ES-I3 (cell line): ENCODE measurements at regions not wholly inside any gene's neighbourhood (a gene's known extent, or its start where the extent isn't known, plus 50 kb on each side); places are given as distances from the start of the nearest gene placed in this dataset.

ENCODE experiments used
- H3K36me3 ChIP-seq: 2 replicates; pipeline ENCODE4 v1.6.1; 2013; ENCODE audit warnings: mild to moderate bottlenecking, low read length, control low read depth, moderate library complexity; ENCODE audit not compliant: insufficient read depth
- H3K4me1 ChIP-seq: 2 replicates; pipeline ENCODE4 v1.6.1; 2013; ENCODE audit warnings: mild to moderate bottlenecking, control low read depth, low read length; ENCODE audit not compliant: insufficient read depth
- H3K9ac ChIP-seq: 2 replicates; pipeline ENCODE4 v1.6.1; 2013; ENCODE audit warnings: low read depth, mild to moderate bottlenecking, low read length, moderate library complexity
- H3K9me3 ChIP-seq: 2 replicates; pipeline ENCODE4 v1.6.1; 2013; ENCODE audit warnings: mild to moderate bottlenecking, low read length, moderate library complexity; ENCODE audit not compliant: control insufficient read depth, insufficient read depth

GRCh38 chrX:109312757-109313156, 169.1 kb downstream of the GUCY2F start:
- Histone ChIP-seq H3K9me3 (peaks cover 1% of the 10 kb centered on the region; the same call in 1 of the 2 replicates), H3K36me3 (no peaks in the 10 kb centered on the region), H3K4me1 (no peaks in the 10 kb centered on the region), H3K9ac (no peak overlapping the region)

- no peaks in the 10 kb centered on the region for H3K36me3 ChIP-seq
Measured at GRCh38 chrX:109310031-109310430, 171.9 kb downstream of the GUCY2F start.

GRCh38 chrX:109301177-109301576, 180.7 kb downstream of the GUCY2F start:
- H3K36me3 ChIP-seq = no peaks in the 10 kb centered on the region

More at GRCh38 chrX:109310031-109310430, 171.9 kb downstream of the GUCY2F start:
- no peaks in the 10 kb centered on the region for H3K4me1 ChIP-seq
- H3K9me3 ChIP-seq = peaks cover 4% of the 10 kb centered on the region; the same call in 1 of the 2 replicates
- no peak overlapping the region for H3K9ac ChIP-seq

GRCh38 chrX:109300415-109300814, 181.5 kb downstream of the GUCY2F start:
- Histone ChIP-seq H3K9me3 (no peaks in the 10 kb centered on the region), H3K36me3 (no peaks in the 10 kb centered on the region), H3K9ac (no peak overlapping the region), H3K4me1 (peaks cover 11% of the 10 kb centered on the region)

More at GRCh38 chrX:109301177-109301576, 180.7 kb downstream of the GUCY2F start:
- no peaks in the 10 kb centered on the region for H3K9me3 ChIP-seq
- no peak overlapping the region for H3K9ac ChIP-seq
- peaks cover 11% of the 10 kb centered on the region for H3K4me1 ChIP-seq

- H3K9me3 ChIP-seq = no peaks in the 10 kb centered on the region
- H3K9ac ChIP-seq = no peak overlapping the region
- peaks cover 11% of the 10 kb centered on the region for H3K4me1 ChIP-seq
- H3K36me3 ChIP-seq = no peaks in the 10 kb centered on the region
Measured at GRCh38 chrX:109299091-109299490, 182.8 kb downstream of the GUCY2F start.

GRCh38 chrX:109294097-109294814, 187.6 kb downstream of the GUCY2F start:
- Histone ChIP-seq H3K4me1 (peaks cover 4% of the 10 kb centered on the region), H3K9me3 (peaks cover 4% of the 10 kb centered on the region; the same call in 1 of the 2 replicates), H3K36me3 (no peaks in the 10 kb centered on the region), H3K9ac (no peak overlapping the region)

- H3K9me3 ChIP-seq = no peaks in the 10 kb centered on the region
- H3K9ac ChIP-seq = no peak overlapping the region
- H3K36me3 ChIP-seq = no peaks in the 10 kb centered on the region; the same call in 1 of the 2 replicates
- H3K4me1 ChIP-seq = peaks cover 10% of the 10 kb centered on the region
Measured at GRCh38 chrX:109283870-109284269, 198.0 kb downstream of the GUCY2F start.

- H3K36me3 ChIP-seq = no peaks in the 10 kb centered on the region
- no peaks in the 10 kb centered on the region for H3K9me3 ChIP-seq
- H3K4me1 ChIP-seq = peaks cover 10% of the 10 kb centered on the region
- no peak overlapping the region for H3K9ac ChIP-seq
Measured at GRCh38 chrX:109281483-109282275, 200.2 kb downstream of the GUCY2F start.

- no peaks in the 10 kb centered on the region for H3K4me1 ChIP-seq
Measured at GRCh38 chrX:109274806-109275205, 207.1 kb downstream of the GUCY2F start.

GRCh38 chrX:109270580-109271484, 211.1 kb downstream of the GUCY2F start:
- no peak overlapping the region for H3K9ac ChIP-seq
- H3K9me3 ChIP-seq = no peaks in the 10 kb centered on the region; the same call in 1 of the 2 replicates
- no peaks in the 10 kb centered on the region for H3K36me3 ChIP-seq
- no peaks in the 10 kb centered on the region for H3K4me1 ChIP-seq

More at GRCh38 chrX:109274806-109275205, 207.1 kb downstream of the GUCY2F start:
- Histone ChIP-seq H3K9ac (no peak overlapping the region), H3K9me3 (no peaks in the 10 kb centered on the region), H3K36me3 (no peaks in the 10 kb centered on the region)

GRCh38 chrX:109268340-109268739, 213.5 kb downstream of the GUCY2F start:
- Histone ChIP-seq H3K9ac (no peak overlapping the region), H3K9me3 (no peaks in the 10 kb centered on the region; the same call in 1 of the 2 replicates), H3K36me3 (no peaks in the 10 kb centered on the region), H3K4me1 (no peaks in the 10 kb centered on the region)

GRCh38 chrX:109266034-109266433, 215.9 kb downstream of the GUCY2F start:
- no peaks in the 10 kb centered on the region for H3K36me3 ChIP-seq

GRCh38 chrX:109264878-109265277, 217.0 kb downstream of the GUCY2F start:
- no peaks in the 10 kb centered on the region; the same call in 1 of the 2 replicates for H3K9me3 ChIP-seq
- no peak overlapping the region for H3K9ac ChIP-seq
- no peaks in the 10 kb centered on the region for H3K4me1 ChIP-seq
- H3K36me3 ChIP-seq = no peaks in the 10 kb centered on the region

More at GRCh38 chrX:109266034-109266433, 215.9 kb downstream of the GUCY2F start:
- H3K4me1 ChIP-seq = no peaks in the 10 kb centered on the region
- no peaks in the 10 kb centered on the region; the same call in 1 of the 2 replicates for H3K9me3 ChIP-seq
- H3K9ac ChIP-seq = no peak overlapping the region

GRCh38 chrX:109261279-109261678, 220.6 kb downstream of the GUCY2F start:
- Histone ChIP-seq H3K4me1 (no peaks in the 10 kb centered on the region), H3K36me3 (no peaks in the 10 kb centered on the region), H3K9ac (no peak overlapping the region), H3K9me3 (peaks cover 2% of the 10 kb centered on the region)
